Cardiac fibroblast (primary cell): ENCODE measurements at regions not wholly inside any gene's neighbourhood (a gene's known extent, or its start where the extent isn't known, plus 50 kb on each side); places are given as distances from the start of the nearest gene placed in this dataset.
"Not testable (repeated sequence)": the region's sequence is repeated elsewhere in the genome, so short reads cannot be mapped to it uniquely, and the experiment has no call there.

Experiments used
- DNase-seq, 2 donors: peaks; one replicate each; pipeline versions ENCODE4 v3.0.0 to v3.0.0-alpha.2; 2010; ENCODE audit warnings: low read depth in 2 of 2
- H3K4me3 ChIP-seq, 2 donors: replicated peaks in 1 of 2; 1 replicate in 1 of 2; 2 replicates in 1 of 2; pipeline ENCODE4 v1.5.1; 2011; ENCODE audit warnings: low read depth in 2 of 2, low read length in 2 of 2, mild to moderate bottlenecking in 2 of 2, moderate library complexity in 1 of 2
- TF ChIP-seq, protein P1 (sequence below): IDR thresholded peaks from one replicate; pipeline ENCODE4 v1.5.1; 2011; ENCODE audit warnings: low read depth, mild to moderate bottlenecking, low read length, inconsistent platforms

DNA sequence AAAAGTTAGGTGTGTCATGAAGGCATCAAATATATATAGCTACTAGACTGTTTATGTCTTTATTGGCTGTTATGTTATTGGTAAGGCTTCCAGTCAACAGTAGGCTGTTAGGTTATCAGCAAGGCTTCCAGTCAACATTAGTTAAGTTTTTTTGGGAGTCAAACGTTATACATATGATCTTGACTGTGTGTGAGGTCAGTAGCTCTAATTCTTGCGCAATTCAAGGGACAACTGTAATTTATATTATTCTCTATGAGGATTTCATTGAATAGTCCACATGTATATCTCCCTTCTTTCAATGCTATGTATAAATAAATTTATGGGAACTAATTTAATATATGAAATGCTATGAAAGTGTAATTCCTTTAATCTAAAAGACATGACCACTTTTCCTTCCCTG lies 757.5 kb upstream of the TMEFF2 start:
- H3K4me3 ChIP-seq = no peak overlapping the region
- TF ChIP-seq, protein P1, sequence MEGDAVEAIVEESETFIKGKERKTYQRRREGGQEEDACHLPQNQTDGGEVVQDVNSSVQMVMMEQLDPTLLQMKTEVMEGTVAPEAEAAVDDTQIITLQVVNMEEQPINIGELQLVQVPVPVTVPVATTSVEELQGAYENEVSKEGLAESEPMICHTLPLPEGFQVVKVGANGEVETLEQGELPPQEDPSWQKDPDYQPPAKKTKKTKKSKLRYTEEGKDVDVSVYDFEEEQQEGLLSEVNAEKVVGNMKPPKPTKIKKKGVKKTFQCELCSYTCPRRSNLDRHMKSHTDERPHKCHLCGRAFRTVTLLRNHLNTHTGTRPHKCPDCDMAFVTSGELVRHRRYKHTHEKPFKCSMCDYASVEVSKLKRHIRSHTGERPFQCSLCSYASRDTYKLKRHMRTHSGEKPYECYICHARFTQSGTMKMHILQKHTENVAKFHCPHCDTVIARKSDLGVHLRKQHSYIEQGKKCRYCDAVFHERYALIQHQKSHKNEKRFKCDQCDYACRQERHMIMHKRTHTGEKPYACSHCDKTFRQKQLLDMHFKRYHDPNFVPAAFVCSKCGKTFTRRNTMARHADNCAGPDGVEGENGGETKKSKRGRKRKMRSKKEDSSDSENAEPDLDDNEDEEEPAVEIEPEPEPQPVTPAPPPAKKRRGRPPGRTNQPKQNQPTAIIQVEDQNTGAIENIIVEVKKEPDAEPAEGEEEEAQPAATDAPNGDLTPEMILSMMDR = no peak
- DNase-seq = no peak

DNA sequence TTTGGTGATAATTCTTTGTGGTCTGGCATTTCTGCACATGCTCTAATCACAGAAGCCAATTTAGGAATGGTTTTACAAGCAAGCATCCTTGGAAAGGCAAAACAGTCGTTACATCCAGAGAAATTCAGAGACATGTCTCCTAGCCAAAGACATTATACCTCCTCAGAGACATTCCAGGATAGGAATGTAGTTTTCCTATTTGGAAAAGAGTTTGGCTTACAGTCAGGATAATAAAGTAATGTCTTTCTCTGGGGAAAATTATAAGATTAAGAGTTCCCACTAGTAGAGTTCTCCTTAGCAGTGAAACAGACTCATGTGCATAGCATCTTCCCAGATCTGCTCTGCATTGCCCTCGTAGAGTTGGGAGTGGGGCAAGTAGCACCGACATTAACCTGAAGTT lies 753.6 kb upstream of the TMEFF2 start:
- no peak for DNase-seq
- TF ChIP-seq, protein P1 = no peak
- no peak overlapping the region for H3K4me3 ChIP-seq

DNA sequence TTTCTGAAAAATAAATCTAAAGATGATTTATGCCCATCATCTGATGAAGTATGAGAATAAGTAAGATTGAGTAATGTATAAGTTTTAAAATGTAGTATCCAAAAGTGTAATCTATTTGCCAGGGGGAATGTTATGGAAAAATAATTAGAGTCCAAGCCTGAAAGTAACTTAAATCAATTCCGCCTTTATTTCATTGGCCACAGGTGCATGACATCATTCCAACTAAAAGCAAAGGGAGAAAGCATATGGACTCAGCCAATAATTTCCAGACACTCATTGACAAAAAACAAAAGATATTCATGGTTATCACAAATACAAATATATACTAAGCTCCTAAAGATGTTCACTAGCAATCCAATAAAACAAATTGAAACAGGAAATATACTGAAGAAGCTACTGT lies 752.6 kb upstream of the TMEFF2 start:
- DNase-seq = no peak
- H3K4me3 ChIP-seq = no peak overlapping the region
- TF ChIP-seq, protein P1 = no peak

DNA sequence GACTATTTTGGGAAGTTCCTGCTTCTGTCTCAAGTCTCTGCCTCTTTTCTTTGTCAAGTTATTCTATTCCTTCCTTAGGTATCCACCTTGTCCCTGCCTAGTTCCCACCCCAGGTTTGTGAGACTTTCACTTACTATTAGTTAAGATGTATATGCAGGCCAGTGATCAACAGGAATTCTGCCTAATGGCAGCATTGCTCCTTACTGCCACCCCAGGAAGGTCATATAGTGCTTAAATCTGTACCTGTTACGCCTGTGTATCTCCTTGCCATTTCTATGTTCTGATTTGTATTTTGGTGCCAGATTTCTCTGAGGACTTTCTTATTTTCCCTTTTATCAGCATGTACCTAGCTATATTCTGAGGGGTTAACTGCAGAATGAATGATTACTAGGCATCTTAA lies 746.0 kb upstream of the TMEFF2 start:
- DNase-seq = no peak
- H3K4me3 ChIP-seq = no peak overlapping the region
- TF ChIP-seq, protein P1 = no peak

DNA sequence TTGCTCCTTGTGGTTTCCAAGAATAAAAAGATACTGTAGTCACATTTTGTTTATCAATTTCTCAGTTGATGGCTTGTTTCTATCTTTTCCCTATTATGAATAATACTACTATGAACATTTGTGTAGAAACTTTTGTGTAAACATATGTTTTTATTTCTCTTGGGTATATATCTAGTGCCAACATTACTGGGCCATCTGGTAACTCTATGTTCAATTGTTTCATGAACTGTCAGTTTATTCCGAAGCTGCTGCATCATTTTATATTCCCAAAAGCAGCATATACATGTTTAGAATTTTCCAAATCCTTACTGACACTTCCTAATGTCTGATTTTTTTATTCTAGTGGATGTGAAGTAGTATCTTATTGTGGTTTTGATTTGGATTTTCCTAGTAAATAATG lies 737.6 kb upstream of the TMEFF2 start:
- no peak for DNase-seq
- TF ChIP-seq, protein P1 = no peak
- no peak overlapping the region for H3K4me3 ChIP-seq

DNA sequence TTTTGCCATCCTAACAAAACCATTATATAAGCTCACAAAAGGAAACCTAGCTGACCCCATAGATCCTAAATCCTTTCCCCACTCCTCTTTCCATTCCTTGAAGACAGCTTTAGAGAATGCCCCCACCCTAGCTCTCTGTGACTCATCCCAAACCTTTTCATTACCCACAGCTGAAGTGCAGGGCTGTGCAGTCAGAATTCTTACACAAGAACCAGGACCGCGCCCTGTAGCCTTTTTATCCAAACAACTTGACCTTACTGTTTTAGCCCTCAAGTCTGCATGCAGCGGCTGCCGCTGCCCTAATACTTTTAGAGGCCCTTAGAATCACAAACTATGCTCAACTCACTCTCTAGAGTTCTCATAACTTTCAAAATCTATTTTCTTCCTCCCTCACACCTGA lies 726.9 kb upstream of the TMEFF2 start:
- DNase-seq, H3K4me3 ChIP-seq: not testable (repeated sequence)

DNA sequence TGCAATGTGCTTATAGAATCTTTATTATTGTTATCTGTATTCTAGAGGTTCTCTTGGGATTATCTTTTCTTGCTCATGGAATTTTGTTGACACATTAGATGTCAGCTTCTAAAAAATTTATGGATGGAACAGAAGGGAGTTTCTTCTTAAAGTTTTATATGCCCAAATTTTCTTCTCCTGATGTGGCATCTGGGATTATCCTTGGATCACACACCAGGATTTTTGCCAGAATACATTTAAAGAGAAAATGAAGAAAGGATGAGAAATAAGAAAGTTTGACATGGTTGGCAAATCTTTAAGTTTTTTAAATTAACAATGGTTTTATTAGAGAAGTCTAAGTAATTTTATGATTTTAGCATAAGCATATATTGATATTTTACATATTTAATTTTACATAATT lies 706.7 kb upstream of the TMEFF2 start:
- H3K4me3 ChIP-seq = no peak overlapping the region
- TF ChIP-seq, protein P1 = no peak
- DNase-seq = no peak

DNA sequence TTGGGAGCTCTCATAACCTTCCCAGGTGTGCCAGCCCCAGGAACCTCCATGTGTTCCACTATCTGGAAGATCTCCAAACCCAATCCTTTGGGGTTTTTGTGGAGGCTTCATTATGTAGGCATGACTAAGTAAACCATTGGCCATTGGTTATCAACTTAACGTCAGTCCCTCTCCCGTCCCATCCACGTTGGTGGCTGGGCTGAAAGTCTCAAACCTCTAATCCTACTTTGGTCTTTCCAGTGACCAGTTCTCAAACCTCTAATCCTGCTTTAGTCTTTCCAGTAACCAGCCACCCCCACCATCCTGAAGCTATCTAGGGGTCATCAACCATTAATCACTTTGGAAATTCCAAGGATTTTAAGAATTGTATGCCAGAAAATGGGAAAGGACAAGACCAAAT lies 704.7 kb upstream of the TMEFF2 start:
- DNase-seq = no peak
- TF ChIP-seq, protein P1 = no peak

DNA sequence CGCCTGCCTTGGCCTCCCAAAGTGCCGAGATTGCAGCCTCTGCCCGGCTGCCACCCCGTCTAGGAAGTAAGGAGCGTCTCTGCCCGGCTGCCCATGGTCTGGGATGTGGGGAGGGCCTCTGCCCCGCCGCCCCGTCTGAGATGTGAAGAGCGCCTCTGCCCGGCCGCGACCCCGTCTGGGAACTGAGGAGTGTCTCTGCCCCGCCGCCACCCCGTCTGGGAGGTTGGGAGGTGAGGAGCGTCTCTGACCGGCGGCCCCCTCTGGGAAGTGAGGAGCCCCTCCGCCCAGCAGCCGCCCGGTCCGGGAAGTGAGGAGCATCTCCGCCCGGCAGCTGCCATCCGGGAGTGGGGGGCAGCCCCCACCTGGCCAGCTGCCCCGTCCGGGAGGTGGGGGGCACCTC lies 699.2 kb upstream of the TMEFF2 start:
- H3K4me3 ChIP-seq, DNase-seq: not testable (repeated sequence)

More for the DNA sequence above, 704.7 kb upstream of the TMEFF2 start:
- no peak overlapping the region for H3K4me3 ChIP-seq
